Neural progenitor cell (in vitro differentiated cells): ENCODE measurements at regions not wholly inside any gene's neighbourhood (a gene's known extent, or its start where the extent isn't known, plus 50 kb on each side); places are given as distances from the start of the nearest gene placed in this dataset.

Experiments
- EZH2 ChIP-seq: fragments of 200-600 bp; sonication (generic); IDR thresholded peaks from 2 replicates; pipeline ENCODE4 v1.6.1; 2017; ENCODE audit warnings: antibody characterized with exemption, mild to moderate bottlenecking, moderate library complexity
- EZH2phosphoT487 ChIP-seq: fragments of 200-600 bp; sonication (generic); IDR thresholded peaks from 2 replicates; pipeline ENCODE4 v1.6.1; 2017; ENCODE audit warnings: antibody characterized with exemption
- TF ChIP-seq, protein P1 (sequence below): fragments of 200-600 bp; sonication (generic); IDR thresholded peaks from 2 replicates; pipeline ENCODE4 v1.5.1; 2017; ENCODE audit warnings: antibody characterized with exemption, mild to moderate bottlenecking

DNA sequence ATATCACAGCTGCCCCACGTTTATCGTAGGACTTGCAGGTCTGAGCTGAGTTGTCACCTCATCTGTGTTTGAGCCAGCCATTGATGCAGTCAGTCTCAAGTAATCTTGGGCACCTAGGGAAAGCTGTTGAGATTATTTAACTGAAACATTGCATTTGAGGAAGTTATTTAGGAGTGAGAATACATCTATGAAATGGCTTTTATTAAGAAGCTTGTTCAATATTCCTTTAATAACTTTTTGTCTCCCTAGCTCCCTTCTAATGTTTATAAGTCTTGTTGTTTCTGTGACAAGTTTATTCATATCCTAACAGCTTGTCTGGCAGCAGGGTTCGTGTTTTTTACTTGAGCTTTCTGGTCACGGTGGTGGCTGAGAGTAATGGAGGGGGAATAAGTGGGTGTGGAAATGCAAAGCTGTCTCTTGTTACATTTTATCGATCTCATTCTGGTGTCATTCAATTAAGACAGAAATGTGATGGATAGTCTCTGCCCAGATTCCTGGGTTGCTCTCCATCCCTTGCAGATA is 555.9 kb downstream of the USP25 start:
- TF ChIP-seq, protein P1, sequence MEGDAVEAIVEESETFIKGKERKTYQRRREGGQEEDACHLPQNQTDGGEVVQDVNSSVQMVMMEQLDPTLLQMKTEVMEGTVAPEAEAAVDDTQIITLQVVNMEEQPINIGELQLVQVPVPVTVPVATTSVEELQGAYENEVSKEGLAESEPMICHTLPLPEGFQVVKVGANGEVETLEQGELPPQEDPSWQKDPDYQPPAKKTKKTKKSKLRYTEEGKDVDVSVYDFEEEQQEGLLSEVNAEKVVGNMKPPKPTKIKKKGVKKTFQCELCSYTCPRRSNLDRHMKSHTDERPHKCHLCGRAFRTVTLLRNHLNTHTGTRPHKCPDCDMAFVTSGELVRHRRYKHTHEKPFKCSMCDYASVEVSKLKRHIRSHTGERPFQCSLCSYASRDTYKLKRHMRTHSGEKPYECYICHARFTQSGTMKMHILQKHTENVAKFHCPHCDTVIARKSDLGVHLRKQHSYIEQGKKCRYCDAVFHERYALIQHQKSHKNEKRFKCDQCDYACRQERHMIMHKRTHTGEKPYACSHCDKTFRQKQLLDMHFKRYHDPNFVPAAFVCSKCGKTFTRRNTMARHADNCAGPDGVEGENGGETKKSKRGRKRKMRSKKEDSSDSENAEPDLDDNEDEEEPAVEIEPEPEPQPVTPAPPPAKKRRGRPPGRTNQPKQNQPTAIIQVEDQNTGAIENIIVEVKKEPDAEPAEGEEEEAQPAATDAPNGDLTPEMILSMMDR = no peak
- no peak for TF ChIP-seq EZH2phosphoT487
- TF ChIP-seq EZH2 = no peak
